ENCODE measurements at regions not wholly inside any gene's neighbourhood (a gene's known extent, or its start where the extent isn't known, plus 50 kb on each side); places are given as distances from the start of the nearest gene placed in this dataset.

DNA sequence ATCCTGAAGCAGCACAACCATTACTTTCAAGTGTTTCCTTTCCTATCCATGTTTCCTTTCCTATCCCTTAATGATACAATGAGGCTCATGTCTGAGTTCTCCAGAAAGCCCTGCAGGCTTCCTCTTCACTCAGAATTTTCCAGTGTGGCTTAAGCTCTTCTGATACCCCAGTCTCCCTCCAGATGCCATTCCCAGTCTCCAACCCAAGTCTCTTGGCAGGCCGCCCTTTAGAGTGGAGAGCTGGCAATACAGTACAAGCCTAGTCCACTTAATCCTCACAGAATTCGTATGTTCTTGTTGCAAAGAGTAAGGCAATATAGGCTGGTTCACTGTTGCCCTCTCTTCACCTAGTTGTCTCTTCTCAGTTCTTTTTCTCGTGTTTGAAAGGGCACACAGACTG lies 503.9 kb upstream of the MDFIC2 start:
- Histone ChIP-seq H3K4me3 (no peak overlapping the region), H3K9me3 (peaks cover 2% of the 10 kb centered on the region), H3K36me3 (no peaks in the 10 kb centered on the region), H3K27me3 (no peaks in the 10 kb centered on the region)
- DNase-seq, result no peak

DNA sequence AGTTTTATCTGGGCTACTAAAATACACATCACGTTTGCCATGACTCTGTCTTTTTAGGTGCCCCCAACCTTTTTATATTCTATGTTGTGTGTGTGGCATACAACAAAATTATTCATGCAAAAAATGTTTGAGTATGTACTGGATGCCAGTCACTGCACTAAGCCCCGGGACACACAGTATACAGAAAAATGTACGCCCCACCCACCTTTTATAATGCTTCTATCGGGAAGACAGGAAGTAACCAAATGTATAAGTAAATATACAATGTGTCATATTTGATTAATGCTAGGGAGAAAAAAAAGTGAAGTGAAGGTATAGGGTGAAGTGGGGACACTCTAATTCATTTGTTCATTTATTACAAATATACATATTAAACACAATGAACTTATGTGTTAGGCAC lies 503.4 kb upstream of the MDFIC2 start:
- Histone ChIP-seq H3K9me3 (peaks cover 2% of the 10 kb centered on the region), H3K4me3 (no peak overlapping the region), H3K27me3 (no peaks in the 10 kb centered on the region), H3K36me3 (no peaks in the 10 kb centered on the region)
- DNase-seq, result no peak

DNA sequence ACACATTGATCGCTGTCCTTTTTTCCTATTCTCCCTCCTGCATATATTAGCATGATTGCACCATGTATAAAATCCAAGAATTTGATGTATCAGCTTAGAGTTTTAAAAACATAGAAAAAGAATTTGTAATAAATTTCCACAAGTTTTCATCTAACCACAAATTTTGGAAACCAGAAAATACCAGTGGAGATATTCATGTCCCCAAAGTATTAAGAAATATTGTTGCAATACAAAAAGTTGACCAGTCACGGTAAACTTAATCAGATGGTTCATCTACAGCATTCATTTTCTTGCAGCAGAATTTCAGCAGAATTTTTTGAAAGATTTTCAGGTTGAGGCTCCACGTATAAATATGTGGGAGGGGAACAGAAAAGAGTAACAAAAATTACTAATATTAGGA lies 500.9 kb upstream of the MDFIC2 start:
- peaks cover 2% of the 10 kb centered on the region for H3K9me3 ChIP-seq
- DNase-seq, result no peak

DNA sequence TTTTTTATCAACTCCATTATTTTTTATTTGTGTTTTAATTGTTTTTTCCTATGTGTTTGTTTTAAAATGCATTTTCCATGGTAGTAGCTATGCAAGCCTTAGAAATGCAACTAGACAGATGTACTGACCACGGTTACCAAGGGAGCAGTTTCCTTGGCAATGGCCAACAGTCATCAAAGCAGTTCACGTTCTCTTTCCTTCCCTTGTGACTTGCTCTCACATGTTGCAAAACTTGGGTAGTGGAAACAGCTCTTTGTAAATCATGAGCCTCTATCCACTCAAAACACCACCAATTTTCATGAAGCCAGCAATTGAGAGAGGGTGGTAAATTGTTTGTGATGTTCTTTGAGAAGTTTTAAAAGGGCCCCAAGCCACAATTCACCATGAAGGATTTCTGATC lies 499.4 kb upstream of the MDFIC2 start:
- DNase-seq, result no peak
- H3K36me3 ChIP-seq, result no peaks in the 10 kb centered on the region
- no peak overlapping the region for H3K4me3 ChIP-seq
- peaks cover 2% of the 10 kb centered on the region for H3K9me3 ChIP-seq
- H3K27me3 ChIP-seq, result no peaks in the 10 kb centered on the region

More for the DNA sequence above, 500.9 kb upstream of the MDFIC2 start:
- no peaks in the 10 kb centered on the region for H3K27me3 ChIP-seq
- H3K4me3 ChIP-seq, result no peak overlapping the region
- no peaks in the 10 kb centered on the region for H3K36me3 ChIP-seq

DNA sequence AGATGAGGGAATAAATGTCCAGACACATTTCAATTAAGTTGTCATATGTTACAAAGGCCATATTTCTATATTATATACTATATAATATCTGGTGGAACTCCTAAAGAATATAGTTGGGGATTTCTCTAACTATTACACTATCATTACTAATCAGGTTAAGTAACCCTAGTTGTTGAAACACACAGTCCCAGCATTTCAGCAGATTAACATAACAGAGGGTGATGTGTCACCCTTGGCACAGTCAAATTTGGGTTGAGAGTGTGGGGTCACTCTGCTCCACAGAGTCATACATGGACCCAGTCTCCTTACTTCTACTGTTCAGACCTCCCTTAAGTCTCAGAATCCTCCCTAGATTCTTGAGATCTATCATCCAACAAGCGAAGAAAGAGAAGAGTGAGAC lies 496.4 kb upstream of the MDFIC2 start:
- Histone ChIP-seq H3K36me3 (no peaks in the 10 kb centered on the region), H3K4me3 (no peak overlapping the region), H3K27me3 (no peaks in the 10 kb centered on the region), H3K9me3 (no peaks in the 10 kb centered on the region)
- no peak for DNase-seq

DNA sequence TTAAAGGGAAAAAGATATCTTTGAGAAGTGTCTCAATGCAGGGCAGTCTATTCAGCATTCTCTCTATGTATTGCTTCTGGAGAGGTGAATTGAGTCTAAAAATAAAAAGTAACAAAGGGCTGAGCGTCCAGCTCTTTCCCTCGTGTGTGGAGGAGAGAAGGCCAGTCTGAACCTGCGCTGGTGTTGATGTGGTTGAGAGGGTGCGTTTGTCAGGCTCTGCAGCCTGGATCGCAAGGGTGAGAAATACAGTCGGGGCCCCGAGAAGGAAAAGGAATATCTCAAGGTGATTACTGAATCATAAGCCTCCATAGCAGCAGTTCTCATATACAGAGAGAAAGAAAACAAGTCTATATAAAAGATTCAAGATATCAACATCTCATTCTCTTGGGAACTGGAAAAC lies 494.1 kb upstream of the MDFIC2 start:
- no peak for DNase-seq
- Histone ChIP-seq H3K9me3 (no peaks in the 10 kb centered on the region), H3K4me3 (no peak overlapping the region), H3K27me3 (no peaks in the 10 kb centered on the region), H3K36me3 (no peaks in the 10 kb centered on the region)

DNA sequence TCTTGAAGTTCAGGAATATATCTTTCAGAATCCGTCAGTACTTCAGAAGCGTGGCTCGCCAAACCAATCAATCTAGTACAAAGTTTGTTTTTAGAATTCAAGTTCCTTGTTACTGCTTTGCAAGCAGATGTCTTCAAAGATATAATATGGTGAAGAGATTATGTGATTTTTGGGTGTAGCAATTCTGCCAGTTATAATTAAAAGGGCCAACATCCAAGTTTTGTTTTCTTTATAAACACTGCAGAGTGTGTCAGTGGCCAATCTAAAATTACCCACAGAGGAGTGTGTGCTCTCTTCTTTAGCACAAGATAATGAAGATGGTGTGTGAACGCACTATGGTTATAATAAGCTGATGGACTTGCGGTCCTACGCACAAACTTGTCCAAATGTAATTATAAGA lies 493.6 kb upstream of the MDFIC2 start:
- Histone ChIP-seq H3K9me3 (no peaks in the 10 kb centered on the region), H3K27me3 (no peaks in the 10 kb centered on the region), H3K4me3 (no peak overlapping the region), H3K36me3 (no peaks in the 10 kb centered on the region)
- DNase-seq, result no peak

DNA sequence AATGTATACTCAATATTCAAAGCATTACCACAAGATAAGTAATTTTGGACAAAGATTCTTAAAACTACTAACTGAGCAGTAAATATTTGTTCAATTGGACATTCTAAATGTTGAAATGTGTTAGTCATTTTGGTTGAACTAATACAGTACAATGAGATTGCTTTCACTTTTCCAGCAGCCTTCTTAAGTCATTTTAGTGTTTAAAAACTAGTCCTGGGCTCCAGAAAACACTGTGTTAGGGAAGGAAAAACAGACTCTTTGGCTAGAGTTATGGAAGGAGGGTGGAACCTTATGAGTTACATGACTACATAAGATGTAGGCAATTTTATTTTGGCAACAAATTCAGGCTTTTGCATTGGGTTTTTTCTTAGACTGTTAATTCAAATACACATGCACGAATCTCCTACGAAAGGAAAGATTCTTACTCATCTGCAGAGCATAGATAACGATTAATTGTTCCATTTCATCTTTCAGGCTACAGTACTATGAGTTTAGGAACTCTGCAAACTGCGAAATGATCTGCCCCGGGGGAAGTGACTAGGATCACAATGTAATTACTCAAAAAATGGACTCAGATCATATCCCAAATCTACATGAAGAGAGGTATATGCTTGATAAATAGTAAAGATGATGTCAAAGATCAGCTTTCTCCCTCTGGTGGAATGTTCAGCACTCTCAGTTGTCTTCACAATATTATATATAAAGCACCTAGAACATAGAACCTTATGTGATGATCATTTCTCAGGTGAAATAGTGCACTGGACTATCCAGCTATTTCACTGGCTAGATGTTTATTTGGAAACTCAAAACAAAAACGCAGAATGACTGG lies 492.8 kb upstream of the MDFIC2 start:
- no peaks in the 10 kb centered on the region for H3K36me3 ChIP-seq
- peak overlapping the region; percentile 31 for H3K4me3 ChIP-seq
- peak; percentile 1 for DNase-seq
- no peaks in the 10 kb centered on the region for H3K27me3 ChIP-seq
- no peaks in the 10 kb centered on the region for H3K9me3 ChIP-seq

DNA sequence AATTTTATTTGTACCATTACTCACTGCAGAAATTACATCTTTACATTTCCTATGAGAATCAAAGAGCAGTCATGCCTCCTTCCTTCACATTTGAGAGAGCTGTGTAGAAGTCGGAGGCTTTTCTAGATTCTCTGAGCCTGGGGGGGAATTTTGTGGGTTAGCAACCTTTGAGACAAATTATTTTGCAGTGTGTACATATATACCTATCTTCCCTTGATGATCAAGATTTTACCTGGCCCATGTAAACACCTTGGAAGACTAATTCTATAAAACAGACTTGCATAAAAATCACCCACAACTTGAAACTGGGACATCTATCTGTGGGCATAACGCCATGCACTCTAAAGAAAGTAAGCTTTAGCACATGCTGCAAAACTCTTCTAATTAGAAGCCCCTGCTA lies 491.5 kb upstream of the MDFIC2 start:
- no peak for DNase-seq
- Histone ChIP-seq H3K4me3 (no peak overlapping the region), H3K27me3 (no peaks in the 10 kb centered on the region), H3K9me3 (no peaks in the 10 kb centered on the region), H3K36me3 (no peaks in the 10 kb centered on the region)

DNA sequence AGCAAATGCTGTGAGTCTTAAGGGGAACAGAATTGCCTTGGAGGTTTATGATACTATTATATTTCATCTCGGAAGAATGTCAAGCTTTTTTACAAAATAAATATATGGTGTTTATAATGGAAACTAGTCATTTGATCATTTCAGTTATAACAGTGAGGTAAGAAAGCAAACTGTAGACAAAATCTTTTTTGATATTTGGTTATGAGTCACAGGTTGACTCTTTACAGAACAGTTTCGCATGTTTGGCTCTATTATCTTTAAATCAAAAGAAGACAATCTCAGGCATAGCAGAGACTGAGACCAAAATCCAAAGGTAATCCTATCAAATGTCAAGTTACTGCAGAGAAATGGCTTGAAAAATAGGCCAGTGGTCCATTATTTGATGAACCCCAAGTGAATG lies 490.9 kb upstream of the MDFIC2 start:
- Histone ChIP-seq H3K36me3 (no peaks in the 10 kb centered on the region), H3K9me3 (no peaks in the 10 kb centered on the region), H3K27me3 (no peaks in the 10 kb centered on the region), H3K4me3 (no peak overlapping the region)
- no peak for DNase-seq

DNA sequence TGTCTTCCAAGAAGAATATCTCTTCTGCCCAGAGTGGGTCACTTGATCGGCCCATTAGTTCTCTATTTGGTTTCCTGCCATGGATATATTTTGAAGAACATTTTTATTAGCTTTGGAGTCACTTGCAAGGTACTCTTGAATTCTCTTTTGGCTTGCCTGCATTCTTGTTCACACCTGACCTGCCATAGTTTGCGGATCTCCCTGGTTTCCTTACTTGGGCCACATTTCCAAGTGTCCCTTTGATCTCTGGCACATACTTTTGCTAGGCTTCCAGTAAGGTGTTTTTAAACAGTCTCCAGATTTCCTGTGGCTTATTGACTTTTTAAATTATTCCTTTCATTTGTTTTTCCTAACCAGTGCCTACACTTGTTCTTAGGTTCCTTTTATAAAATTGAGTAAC lies 488.5 kb upstream of the MDFIC2 start:
- H3K4me3 ChIP-seq, result no peak overlapping the region
- DNase-seq, result no peak
- no peaks in the 10 kb centered on the region for H3K36me3 ChIP-seq
- no peaks in the 10 kb centered on the region for H3K27me3 ChIP-seq
- H3K9me3 ChIP-seq, result no peaks in the 10 kb centered on the region

DNA sequence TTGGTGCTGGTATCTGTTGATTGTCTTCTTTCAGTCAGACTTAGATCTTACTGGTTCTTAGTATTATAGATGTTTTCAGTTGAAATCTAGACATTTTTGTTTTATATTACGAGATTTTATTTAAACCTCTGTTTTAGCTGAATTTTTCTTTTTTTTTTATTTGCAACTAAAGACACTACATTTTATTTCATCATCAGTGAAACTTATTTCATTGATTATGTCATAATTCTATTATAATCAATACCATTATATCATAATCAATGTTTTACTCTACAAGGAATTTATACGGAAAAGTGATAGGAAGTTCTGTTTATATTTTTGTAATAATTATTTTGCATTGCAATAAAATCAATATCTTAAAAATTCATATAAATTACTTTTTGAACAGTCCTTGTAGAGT lies 477.4 kb upstream of the MDFIC2 start:
- no peaks in the 10 kb centered on the region for H3K36me3 ChIP-seq
- no peak for DNase-seq
- no peaks in the 10 kb centered on the region for H3K9me3 ChIP-seq
- H3K4me3 ChIP-seq, result no peak overlapping the region
- no peaks in the 10 kb centered on the region for H3K27me3 ChIP-seq

DNA sequence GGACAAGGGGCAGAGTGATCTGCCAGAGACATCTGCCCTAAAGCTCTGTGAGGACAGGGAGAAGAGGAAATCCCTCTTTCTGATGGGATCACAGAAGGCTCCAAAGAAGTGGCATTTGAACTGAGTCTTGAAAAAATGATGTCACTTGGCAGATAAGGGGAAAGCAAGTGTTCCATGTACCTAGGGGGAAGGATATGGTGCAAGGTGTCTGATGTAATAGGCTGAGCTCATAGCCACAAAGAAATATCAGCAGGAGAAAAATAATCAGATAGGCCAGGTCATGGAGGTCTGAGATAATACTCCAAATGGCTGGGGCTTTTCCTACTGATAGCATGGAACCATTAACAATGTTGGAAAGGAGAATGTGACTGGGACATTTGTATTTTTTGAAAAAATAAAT lies 468.4 kb upstream of the MDFIC2 start:
- Histone ChIP-seq H3K9me3 (no peaks in the 10 kb centered on the region), H3K36me3 (no peaks in the 10 kb centered on the region), H3K27me3 (no peaks in the 10 kb centered on the region), H3K4me3 (no peak overlapping the region)
- DNase-seq, result no peak

DNA sequence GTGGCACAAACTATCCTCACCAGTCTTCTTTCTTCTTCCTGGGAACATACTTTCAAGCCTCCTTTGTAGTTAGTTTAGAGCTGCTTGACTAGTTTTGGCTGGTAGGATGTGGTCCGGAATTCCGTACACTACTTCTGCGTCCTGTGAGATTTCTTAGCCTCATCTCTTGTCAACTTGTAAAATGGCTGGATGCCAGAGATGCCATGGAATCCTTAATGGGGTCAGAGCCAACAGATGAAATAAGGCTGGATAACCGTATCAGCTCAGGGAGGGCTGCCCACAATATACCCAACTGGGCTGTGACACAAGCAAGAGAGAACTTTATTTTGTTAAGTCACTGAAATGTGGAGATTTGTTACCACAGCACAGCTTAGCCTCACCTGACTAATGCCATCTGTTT lies 466.9 kb upstream of the MDFIC2 start:
- H3K4me3 ChIP-seq, result no peak overlapping the region
- H3K36me3 ChIP-seq, result no peaks in the 10 kb centered on the region
- DNase-seq, result no peak
- no peaks in the 10 kb centered on the region for H3K9me3 ChIP-seq
- H3K27me3 ChIP-seq, result no peaks in the 10 kb centered on the region

DNA sequence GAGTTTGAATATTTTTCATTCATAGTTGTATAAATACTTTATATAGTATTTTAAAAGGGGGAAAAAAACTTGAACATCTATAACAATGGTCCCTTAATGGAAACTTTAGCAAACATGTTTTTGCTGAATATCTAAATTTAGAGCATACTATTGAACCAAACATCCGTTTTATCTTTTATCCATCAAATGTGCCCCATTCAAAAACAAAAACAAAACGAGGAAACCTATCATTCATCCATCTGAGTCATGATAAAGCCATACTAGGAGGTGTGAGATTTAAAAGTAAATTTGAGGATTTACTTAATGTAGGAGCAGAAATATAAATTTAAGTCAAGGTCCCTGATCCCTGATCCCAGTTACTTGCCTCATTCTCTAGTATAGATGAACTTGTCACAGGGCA lies 463.6 kb upstream of the MDFIC2 start:
- no peaks in the 10 kb centered on the region for H3K27me3 ChIP-seq
- H3K36me3 ChIP-seq, result no peaks in the 10 kb centered on the region
- H3K9me3 ChIP-seq, result no peaks in the 10 kb centered on the region
- no peak for DNase-seq
- no peak overlapping the region for H3K4me3 ChIP-seq

DNA sequence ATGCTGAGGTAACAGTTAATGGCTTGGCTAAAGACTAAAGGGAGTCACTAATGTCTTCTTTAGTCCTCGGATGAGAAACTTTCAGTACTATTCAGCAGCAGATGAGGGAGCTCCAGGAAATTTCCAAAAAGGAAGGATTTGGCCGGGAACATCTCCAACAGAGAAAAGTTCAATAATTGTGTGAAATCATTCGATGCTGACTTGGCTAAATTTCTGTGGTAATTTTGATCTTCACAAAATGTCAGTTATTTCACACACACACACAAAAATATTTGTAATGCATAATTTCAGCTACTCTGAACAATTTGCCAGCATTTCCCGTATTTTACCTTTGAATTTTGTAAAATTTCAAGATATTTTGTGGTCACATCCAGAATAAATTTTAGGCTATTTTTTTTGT lies 462.8 kb upstream of the MDFIC2 start:
- no peak for DNase-seq
- no peaks in the 10 kb centered on the region for H3K27me3 ChIP-seq
- H3K4me3 ChIP-seq, result no peak overlapping the region
- no peaks in the 10 kb centered on the region for H3K9me3 ChIP-seq
- no peaks in the 10 kb centered on the region for H3K36me3 ChIP-seq

DNA sequence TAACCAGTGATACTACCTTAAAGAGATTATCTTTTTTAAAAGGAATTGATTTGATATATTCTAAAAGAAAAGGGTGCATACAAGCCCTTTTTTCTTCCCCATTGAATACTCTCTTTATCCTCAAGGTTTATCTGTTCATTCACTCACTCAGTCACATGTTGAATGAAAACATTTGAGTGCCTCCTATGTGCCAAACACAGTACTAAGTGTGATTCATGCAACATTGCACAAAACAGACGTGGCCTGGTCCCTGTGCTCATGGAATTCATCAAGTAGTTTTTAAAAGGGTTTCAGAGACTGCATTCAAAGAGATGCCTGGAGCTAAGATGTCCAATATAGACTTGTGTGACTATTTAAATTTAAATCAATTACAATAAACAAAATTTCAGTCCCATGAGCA lies 462.2 kb upstream of the MDFIC2 start:
- H3K9me3 ChIP-seq, result no peaks in the 10 kb centered on the region
- H3K4me3 ChIP-seq, result no peak overlapping the region
- H3K36me3 ChIP-seq, result no peaks in the 10 kb centered on the region
- no peaks in the 10 kb centered on the region for H3K27me3 ChIP-seq
- no peak for DNase-seq

DNA sequence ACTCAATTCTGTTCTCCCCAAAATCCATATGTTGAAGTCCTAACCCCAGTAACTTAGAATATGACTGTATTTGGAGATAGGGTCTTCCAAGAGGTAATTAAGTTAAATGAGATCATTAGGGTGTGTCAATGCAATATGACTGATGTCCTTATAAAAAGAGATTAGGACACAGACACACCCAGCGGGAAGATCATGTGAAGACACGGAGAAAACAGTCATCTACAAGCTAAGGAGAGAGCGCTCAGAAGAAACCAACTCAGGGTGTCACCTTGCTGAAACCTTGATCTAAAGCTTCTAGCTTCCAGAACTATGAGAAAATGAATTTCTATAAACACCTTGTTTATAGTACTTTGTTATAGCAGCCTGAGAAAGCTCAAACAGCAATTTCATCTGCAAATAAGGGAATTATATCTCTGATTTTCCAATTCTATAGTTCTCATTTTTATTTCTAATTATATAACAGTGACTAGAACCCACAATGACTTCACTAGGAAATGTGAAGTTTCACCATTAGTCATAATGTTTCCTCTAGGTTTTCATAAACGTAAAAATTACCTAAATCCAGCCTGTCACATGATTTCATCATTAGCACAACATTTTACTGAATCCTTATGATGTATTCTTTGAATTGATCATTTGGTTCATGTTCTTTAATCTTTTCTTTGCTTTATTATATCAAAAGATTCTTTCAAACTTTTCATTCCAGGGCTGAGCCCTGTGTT lies 459.1 kb upstream of the MDFIC2 start:
- H3K27me3 ChIP-seq, result no peaks in the 10 kb centered on the region
- H3K36me3 ChIP-seq, result no peaks in the 10 kb centered on the region
- no peak overlapping the region for H3K4me3 ChIP-seq
- no peaks in the 10 kb centered on the region for H3K9me3 ChIP-seq
- DNase-seq, result no peak
